ENCODE measurements at regions not wholly inside any gene's neighbourhood (a gene's known extent, or its start where the extent isn't known, plus 50 kb on each side); places are given as distances from the start of the nearest gene placed in this dataset.

DNA sequence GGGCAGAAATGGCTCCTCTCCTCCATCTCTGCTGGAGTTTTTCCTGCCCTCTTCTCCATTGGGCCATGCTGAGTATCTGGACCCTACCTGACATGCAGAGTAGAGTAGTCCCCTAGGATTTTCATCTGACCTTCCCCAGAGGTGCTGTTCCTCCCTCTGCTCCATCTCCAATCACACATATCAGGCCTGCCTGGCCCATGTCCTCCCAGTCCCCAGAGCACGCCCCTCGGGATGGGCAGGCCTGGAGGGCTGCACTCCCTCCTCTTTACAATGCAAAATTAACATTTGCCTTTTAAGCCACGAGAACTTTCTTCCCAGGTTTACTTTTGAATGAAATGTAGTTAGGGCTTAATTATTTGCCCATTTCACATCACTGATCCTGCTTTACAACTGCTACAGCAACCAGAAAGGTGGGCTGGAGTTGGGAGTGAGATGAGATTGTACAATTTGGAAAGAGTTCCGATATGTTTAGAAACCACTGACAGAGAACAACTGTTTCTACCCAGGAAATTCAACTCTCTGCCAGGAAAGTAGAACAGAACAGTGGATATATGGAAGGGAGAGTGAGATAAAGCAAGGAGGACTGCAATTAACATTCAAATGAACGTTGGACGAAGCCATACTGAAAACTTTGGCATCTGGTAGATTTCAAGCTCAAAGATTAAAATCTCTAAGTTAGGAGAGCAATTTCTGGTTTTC lies 184.0 kb upstream of the HABP2 start:
- Histone ChIP-seq H3K4me3 (ENCODE audit: low read length in 2 of 2) (no peak overlapping the region), H3K27ac (ENCODE audit: low read depth in 1 of 2, low read length in 1 of 2) (no peak overlapping the region), H3K4me1 (ENCODE audit: control insufficient read depth in 2 of 2, insufficient read depth in 2 of 2, low read length in 2 of 2) (no peaks in the 10 kb centered on the region), H3K27me3 (ENCODE audit: control insufficient read depth in 2 of 2, insufficient read depth in 1 of 2, low read length in 1 of 2) (no peaks in the 10 kb centered on the region), H3K36me3 (ENCODE audit: control insufficient read depth in 2 of 2, insufficient read depth in 2 of 2, low read length in 1 of 2) (no peaks in the 10 kb centered on the region), H3K9me3 (ENCODE audit: control insufficient read depth in 2 of 2, insufficient read depth in 1 of 2, low read length in 1 of 2) (peaks cover 2 to 5% of the 10 kb centered on the region in 2 donors)
- WGBS, result 96% methylated on average over 6 of the region's 6 CpGs
- no peak for DNase-seq (ENCODE audit: low read depth in 6 of 9, low spot score in 9 of 9)

DNA sequence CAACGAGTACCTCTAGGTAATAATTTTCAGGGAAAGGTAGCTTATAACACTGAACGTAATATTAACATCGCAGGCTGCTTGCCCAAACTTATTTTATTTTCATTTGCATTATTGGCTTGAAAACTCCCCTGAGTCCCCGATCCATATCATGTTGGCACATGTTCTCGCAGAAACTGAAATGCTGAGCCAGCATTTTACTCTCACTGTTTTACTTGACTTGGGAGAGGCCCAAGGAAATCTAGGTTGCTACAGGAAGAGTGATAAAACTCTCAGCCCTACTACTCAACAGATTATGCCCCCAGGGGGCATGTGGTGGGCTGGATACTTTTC lies 183.5 kb upstream of the HABP2 start:
- Histone ChIP-seq H3K9me3 (ENCODE audit: control insufficient read depth in 2 of 2, insufficient read depth in 1 of 2, low read length in 1 of 2) (peaks cover 2 to 5% of the 10 kb centered on the region in 2 donors), H3K36me3 (ENCODE audit: control insufficient read depth in 2 of 2, insufficient read depth in 2 of 2, low read length in 1 of 2) (no peaks in the 10 kb centered on the region), H3K4me3 (ENCODE audit: low read length in 2 of 2) (no peak overlapping the region), H3K27ac (ENCODE audit: low read depth in 1 of 2, low read length in 1 of 2) (no peak overlapping the region), H3K4me1 (ENCODE audit: control insufficient read depth in 2 of 2, insufficient read depth in 2 of 2, low read length in 2 of 2) (no peaks in the 10 kb centered on the region), H3K27me3 (ENCODE audit: control insufficient read depth in 2 of 2, insufficient read depth in 1 of 2, low read length in 1 of 2) (no peaks in the 10 kb centered on the region)
- no peak for DNase-seq (ENCODE audit: low read depth in 6 of 9, low spot score in 9 of 9)
- WGBS, result 73% methylated on average over 5 of the region's 5 CpGs

DNA sequence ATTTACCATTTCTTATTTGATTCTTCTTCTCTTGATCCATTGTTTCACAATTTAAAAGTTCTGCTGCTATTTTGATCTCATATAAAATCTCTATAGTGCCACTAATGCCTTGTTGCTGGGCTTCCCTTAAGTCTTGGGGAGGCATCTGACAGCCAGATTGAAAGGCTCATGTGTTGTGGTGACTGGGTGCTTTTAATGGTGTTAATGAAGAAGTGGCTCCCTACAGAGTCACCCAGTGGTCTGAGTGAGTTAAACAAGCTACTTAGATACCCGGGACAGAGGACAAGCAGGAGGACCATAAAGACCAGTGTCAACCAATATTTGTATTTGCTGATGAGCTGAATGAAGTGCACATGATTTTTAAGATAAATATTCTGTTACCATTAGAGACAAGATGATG lies 176.4 kb upstream of the HABP2 start:
- Histone ChIP-seq H3K27ac (ENCODE audit: low read depth in 1 of 2, low read length in 1 of 2) (no peak overlapping the region), H3K27me3 (ENCODE audit: control insufficient read depth in 2 of 2, insufficient read depth in 1 of 2, low read length in 1 of 2) (no peaks in the 10 kb centered on the region), H3K9me3 (ENCODE audit: control insufficient read depth in 2 of 2, insufficient read depth in 1 of 2, low read length in 1 of 2) (no peaks in the 10 kb centered on the region), H3K4me3 (ENCODE audit: low read length in 2 of 2) (no peak overlapping the region), H3K4me1 (ENCODE audit: control insufficient read depth in 2 of 2, insufficient read depth in 2 of 2, low read length in 2 of 2) (peaks cover 4 to 5% of the 10 kb centered on the region in 2 donors), H3K36me3 (ENCODE audit: control insufficient read depth in 2 of 2, insufficient read depth in 2 of 2, low read length in 1 of 2) (no peaks in the 10 kb centered on the region)
- WGBS, result 88% methylated on average over 1 of the region's 1 CpG
- no peak for DNase-seq (ENCODE audit: low read depth in 6 of 9, low spot score in 9 of 9)

DNA sequence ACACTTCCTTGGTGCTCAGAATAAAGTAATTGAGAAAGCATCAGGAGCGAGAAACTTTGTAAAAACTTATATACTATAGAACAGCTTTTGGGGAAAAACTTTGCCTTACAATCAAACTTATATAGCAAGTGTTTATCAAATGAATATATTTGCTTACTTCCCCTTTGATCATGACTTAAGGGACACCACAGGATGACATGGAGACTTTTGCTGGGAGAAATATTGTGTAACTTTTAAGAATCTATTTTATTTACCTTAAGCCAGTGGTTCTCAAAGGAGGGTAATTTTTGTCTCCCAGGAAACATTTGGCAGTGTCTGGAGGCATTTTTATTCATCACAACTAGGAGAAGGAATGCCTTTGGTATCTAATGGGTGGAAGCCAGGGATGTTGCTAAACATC lies 173.8 kb upstream of the HABP2 start:
- WGBS, result 99% methylated on average over 1 of the region's 1 CpG
- Histone ChIP-seq H3K4me3 (ENCODE audit: low read length in 2 of 2) (no peak overlapping the region), H3K36me3 (ENCODE audit: control insufficient read depth in 2 of 2, insufficient read depth in 2 of 2, low read length in 1 of 2) (no peaks in the 10 kb centered on the region), H3K4me1 (ENCODE audit: control insufficient read depth in 2 of 2, insufficient read depth in 2 of 2, low read length in 2 of 2) (peaks cover 15 to 16% of the 10 kb centered on the region in 2 donors), H3K9me3 (ENCODE audit: control insufficient read depth in 2 of 2, insufficient read depth in 1 of 2, low read length in 1 of 2) (no peaks in the 10 kb centered on the region), H3K27ac (ENCODE audit: low read depth in 1 of 2, low read length in 1 of 2) (no peak overlapping the region), H3K27me3 (ENCODE audit: control insufficient read depth in 2 of 2, insufficient read depth in 1 of 2, low read length in 1 of 2) (no peaks in the 10 kb centered on the region)
- DNase-seq (ENCODE audit: low read depth in 6 of 9, low spot score in 9 of 9), result no peak

DNA sequence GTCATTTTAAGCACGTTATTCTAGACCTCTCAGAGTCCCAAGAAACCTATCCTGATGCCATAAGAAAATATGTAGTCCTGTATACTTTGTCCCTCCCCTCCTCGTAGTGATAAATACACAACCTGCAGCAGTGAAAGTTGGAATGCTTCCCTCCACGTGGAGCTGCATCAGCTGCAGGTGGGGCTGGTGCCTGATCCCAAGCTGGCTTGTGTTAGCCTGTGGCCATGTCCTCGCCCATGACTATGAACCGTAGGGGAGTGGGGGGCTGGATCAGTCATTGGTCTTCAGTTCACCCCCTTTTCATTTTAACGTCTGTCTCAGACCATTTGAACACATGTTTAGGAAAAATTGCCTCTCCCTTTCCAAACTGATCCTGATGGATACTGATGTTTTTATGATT lies 171.4 kb upstream of the HABP2 start:
- Histone ChIP-seq H3K4me1 (ENCODE audit: control insufficient read depth in 2 of 2, insufficient read depth in 2 of 2, low read length in 2 of 2) (peaks cover 23 to 33% of the 10 kb centered on the region in 2 donors), H3K27me3 (ENCODE audit: control insufficient read depth in 2 of 2, insufficient read depth in 1 of 2, low read length in 1 of 2) (no peaks in the 10 kb centered on the region), H3K27ac (ENCODE audit: low read depth in 1 of 2, low read length in 1 of 2) (peak overlapping the region in 1 of 2 donors; percentile 75), H3K36me3 (ENCODE audit: control insufficient read depth in 2 of 2, insufficient read depth in 2 of 2, low read length in 1 of 2) (no peaks in the 10 kb centered on the region), H3K4me3 (ENCODE audit: low read length in 2 of 2) (peak overlapping the region in 1 of 2 donors; percentile 53), H3K9me3 (ENCODE audit: control insufficient read depth in 2 of 2, insufficient read depth in 1 of 2, low read length in 1 of 2) (no peaks in the 10 kb centered on the region)
- peak in 1 of 9 donors; percentile 15 for DNase-seq (ENCODE audit: low read depth in 6 of 9, low spot score in 9 of 9)
- WGBS, result 69% methylated on average over 6 of the region's 6 CpGs

DNA sequence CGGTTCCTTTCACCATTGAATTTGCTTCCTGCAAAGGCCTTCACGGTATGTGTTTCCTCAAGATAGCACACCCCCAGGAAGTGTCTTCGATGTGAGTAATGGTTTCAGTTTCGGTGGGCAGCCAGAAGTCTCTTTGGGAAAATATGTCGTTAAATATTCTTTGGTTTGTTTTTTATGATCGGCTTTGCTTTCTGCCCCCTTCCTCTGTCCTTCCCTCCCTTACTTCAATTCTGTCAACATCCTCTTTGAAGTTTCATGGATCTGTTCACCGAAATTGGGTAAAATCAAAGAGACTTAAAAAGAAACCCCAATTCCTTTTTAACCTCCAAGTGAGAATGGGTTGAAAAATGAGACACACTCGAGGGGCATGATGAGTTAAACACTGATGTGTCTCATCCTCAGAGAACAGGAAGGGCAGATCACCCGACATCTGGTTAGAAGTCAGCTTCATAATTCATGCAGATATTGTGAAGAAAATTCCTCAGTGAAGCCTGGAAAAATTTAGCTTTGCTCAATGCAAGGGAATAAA lies 170.8 kb upstream of the HABP2 start:
- DNase-seq (ENCODE audit: low read depth in 6 of 9, low spot score in 9 of 9), result peak; percentile 18 to 79 (median 47)
- H3K4me3 ChIP-seq (ENCODE audit: low read length in 2 of 2), result peak overlapping the region; percentile 38 to 53
- H3K9me3 ChIP-seq (ENCODE audit: control insufficient read depth in 2 of 2, insufficient read depth in 1 of 2, low read length in 1 of 2), result no peaks in the 10 kb centered on the region
- H3K36me3 ChIP-seq (ENCODE audit: control insufficient read depth in 2 of 2, insufficient read depth in 2 of 2, low read length in 1 of 2), result no peaks in the 10 kb centered on the region
- 3% methylated on average over 9 of the region's 9 CpGs for WGBS
- no peaks in the 10 kb centered on the region for H3K27me3 ChIP-seq (ENCODE audit: control insufficient read depth in 2 of 2, insufficient read depth in 1 of 2, low read length in 1 of 2)
- peak overlapping the region; percentile 74 to 75 for H3K27ac ChIP-seq (ENCODE audit: low read depth in 1 of 2, low read length in 1 of 2)
- H3K4me1 ChIP-seq (ENCODE audit: control insufficient read depth in 2 of 2, insufficient read depth in 2 of 2, low read length in 2 of 2), result peaks cover 23 to 33% of the 10 kb centered on the region in 2 donors

DNA sequence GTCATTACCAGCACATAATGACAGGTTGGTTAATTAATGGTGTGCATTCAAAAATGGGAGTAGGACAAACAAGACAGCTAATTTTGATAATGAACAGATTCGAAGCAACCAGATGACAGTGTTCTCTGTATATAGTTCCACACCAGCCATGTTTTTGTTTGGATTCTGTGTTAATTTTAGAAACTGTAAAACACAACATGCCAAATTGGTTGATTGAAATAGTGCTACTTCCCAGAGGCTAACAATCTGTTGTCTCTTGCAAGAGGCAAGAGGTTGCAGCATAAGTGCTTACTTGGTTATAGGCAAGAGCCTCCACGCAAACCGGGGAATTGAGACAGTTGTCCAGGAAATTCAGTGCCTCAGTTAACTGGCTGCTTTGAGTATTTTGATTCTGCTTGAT lies 170.2 kb upstream of the HABP2 start:
- Histone ChIP-seq H3K27ac (ENCODE audit: low read depth in 1 of 2, low read length in 1 of 2) (peak overlapping the region in 1 of 2 donors; percentile 75), H3K27me3 (ENCODE audit: control insufficient read depth in 2 of 2, insufficient read depth in 1 of 2, low read length in 1 of 2) (no peaks in the 10 kb centered on the region), H3K4me1 (ENCODE audit: control insufficient read depth in 2 of 2, insufficient read depth in 2 of 2, low read length in 2 of 2) (peaks cover 23 to 33% of the 10 kb centered on the region in 2 donors), H3K9me3 (ENCODE audit: control insufficient read depth in 2 of 2, insufficient read depth in 1 of 2, low read length in 1 of 2) (no peaks in the 10 kb centered on the region), H3K4me3 (ENCODE audit: low read length in 2 of 2) (peak overlapping the region in 1 of 2 donors; percentile 53), H3K36me3 (ENCODE audit: control insufficient read depth in 2 of 2, insufficient read depth in 2 of 2, low read length in 1 of 2) (no peaks in the 10 kb centered on the region)
- WGBS, result 95% methylated on average over 3 of the region's 3 CpGs
- peak in 1 of 9 donors; percentile 36 for DNase-seq (ENCODE audit: low read depth in 6 of 9, low spot score in 9 of 9)

DNA sequence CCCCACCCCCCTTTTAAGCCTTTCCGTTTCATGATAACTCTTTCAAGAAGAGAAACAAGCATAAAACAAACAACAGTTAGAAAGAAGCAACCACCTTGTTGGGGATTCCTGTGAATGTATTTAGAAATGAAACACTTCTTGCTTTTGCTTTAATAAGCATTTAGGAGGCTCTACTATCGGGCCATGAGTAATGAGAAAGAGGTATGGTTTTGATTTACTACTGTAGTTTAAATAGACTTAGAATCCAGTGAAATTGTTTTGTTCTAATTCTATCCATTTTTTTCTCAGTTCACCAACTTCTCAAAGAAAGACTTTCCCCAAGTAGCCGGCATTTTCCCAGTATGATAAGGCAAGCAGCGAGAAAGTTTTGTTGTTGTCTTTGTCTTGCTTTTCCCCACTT lies 168.7 kb upstream of the HABP2 start:
- Histone ChIP-seq H3K36me3 (ENCODE audit: control insufficient read depth in 2 of 2, insufficient read depth in 2 of 2, low read length in 1 of 2) (no peaks in the 10 kb centered on the region), H3K27me3 (ENCODE audit: control insufficient read depth in 2 of 2, insufficient read depth in 1 of 2, low read length in 1 of 2) (no peaks in the 10 kb centered on the region), H3K4me3 (ENCODE audit: low read length in 2 of 2) (no peak overlapping the region), H3K4me1 (ENCODE audit: control insufficient read depth in 2 of 2, insufficient read depth in 2 of 2, low read length in 2 of 2) (peaks cover 23 to 33% of the 10 kb centered on the region in 2 donors), H3K9me3 (ENCODE audit: control insufficient read depth in 2 of 2, insufficient read depth in 1 of 2, low read length in 1 of 2) (no peaks in the 10 kb centered on the region), H3K27ac (ENCODE audit: low read depth in 1 of 2, low read length in 1 of 2) (no peak overlapping the region)
- 96% methylated on average over 4 of the region's 4 CpGs for WGBS
- no peak for DNase-seq (ENCODE audit: low read depth in 6 of 9, low spot score in 9 of 9)

DNA sequence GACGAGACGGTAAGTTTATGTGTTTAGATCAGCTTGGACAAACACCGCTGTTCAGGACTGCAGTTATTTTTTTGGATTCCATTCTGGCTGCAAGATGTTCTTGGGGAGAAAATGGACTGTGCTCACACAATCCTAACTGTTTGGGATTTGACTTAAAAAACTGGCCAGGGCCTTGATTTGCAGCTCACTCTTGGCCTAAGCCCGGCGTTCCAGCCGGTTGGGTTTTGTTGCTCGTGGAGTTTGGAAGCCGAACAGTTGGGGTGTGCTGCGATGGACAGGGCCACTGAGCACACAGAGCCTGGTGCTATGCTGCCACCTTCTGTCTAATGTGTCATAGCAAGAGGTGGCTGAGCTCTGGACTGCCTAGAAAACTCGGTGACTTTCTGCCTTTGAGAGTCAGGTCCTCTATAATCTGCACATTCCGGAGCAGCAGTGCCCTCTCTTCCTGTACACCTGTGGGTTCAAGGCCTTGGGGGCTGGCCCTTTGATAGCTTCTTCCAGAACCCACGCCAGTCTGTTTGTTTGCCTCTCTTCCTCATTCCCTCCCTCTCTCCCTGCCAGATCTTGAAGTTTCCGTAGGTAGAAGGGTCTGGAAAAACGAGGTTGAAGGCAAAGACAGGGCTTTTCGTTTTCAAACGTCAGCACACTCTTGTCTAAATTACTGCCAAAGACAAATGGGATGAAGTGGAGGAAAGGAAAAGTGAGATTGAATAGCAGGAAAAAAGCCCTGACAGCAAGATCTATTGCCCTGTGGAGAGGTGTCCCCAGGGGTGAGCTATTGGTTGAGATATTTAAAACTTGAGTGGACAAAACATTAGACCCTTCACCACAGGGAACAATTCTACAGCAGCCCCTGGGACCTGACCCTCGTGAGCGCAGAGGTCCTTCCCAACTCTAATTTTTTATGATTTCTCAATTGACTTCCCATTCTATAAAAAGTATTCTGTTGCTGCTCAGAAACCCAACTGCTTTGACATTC lies 167.5 kb upstream of the HABP2 start:
- peak; percentile 51 to 92 (median 79) for DNase-seq (ENCODE audit: low read depth in 6 of 9, low spot score in 9 of 9)
- WGBS, result 35% methylated on average over 18 of the region's 18 CpGs
- no peaks in the 10 kb centered on the region for H3K36me3 ChIP-seq (ENCODE audit: control insufficient read depth in 2 of 2, insufficient read depth in 2 of 2, low read length in 1 of 2)
- H3K4me1 ChIP-seq (ENCODE audit: control insufficient read depth in 2 of 2, insufficient read depth in 2 of 2, low read length in 2 of 2), result peaks cover 23 to 33% of the 10 kb centered on the region in 2 donors
- no peaks in the 10 kb centered on the region for H3K9me3 ChIP-seq (ENCODE audit: control insufficient read depth in 2 of 2, insufficient read depth in 1 of 2, low read length in 1 of 2)
- no peak overlapping the region for H3K4me3 ChIP-seq (ENCODE audit: low read length in 2 of 2)
- no peaks in the 10 kb centered on the region for H3K27me3 ChIP-seq (ENCODE audit: control insufficient read depth in 2 of 2, insufficient read depth in 1 of 2, low read length in 1 of 2)
- H3K27ac ChIP-seq (ENCODE audit: low read depth in 1 of 2, low read length in 1 of 2), result no peak overlapping the region
